ENCODE measurements at regions not wholly inside any gene's neighbourhood (a gene's known extent, or its start where the extent isn't known, plus 50 kb on each side); places are given as distances from the start of the nearest gene placed in this dataset.

- dilution Hi-C loops (cut with HindIII; ENCODE audit: low sequenced_read_pairs, unreplicated experiment): no loop called here
- intact Hi-C loops (cut with micrococcal nuclease): no loop called here
- ATAC-seq (ENCODE audit: low read depth) (no peak), DNase-seq (no peak)
- Histone ChIP-seq H3K4me1 (ENCODE audit: control insufficient read depth, insufficient read depth, low read length) (no peaks in the 10 kb centered on the region), H4K8ac (ENCODE audit: low read depth in 2 of 2, low read length in 2 of 2) (no peak overlapping the region), H3K79me1 (ENCODE audit: low read depth in 1 of 2, low read length in 2 of 2) (no peaks in the 10 kb centered on the region), H2AK5ac (ENCODE audit: low read depth, low read length) (no peak overlapping the region), H3K36me3 (ENCODE audit: control insufficient read depth, insufficient read depth, low read length) (no peaks in the 10 kb centered on the region), H4K5ac (ENCODE audit: low read depth, low read length) (no peak overlapping the region), H4K91ac (ENCODE audit: insufficient read depth, low read depth, low read length) (no peak overlapping the region), H3K27ac (ENCODE audit: insufficient read depth, low read length) (no peak overlapping the region), H3K27me3 (ENCODE audit: control insufficient read depth, insufficient read depth, low read length) (no peaks in the 10 kb centered on the region), H2BK5ac (ENCODE audit: low read depth, low read length, poor library complexity, severe bottlenecking) (no peak overlapping the region), H2AFZ (replicated peaks; ENCODE audit: low read length, poor library complexity) (no peak overlapping the region), H3K23ac (ENCODE audit: low read depth, low read length) (no peak overlapping the region), H2BK20ac (ENCODE audit: low read depth, low read length) (no peak overlapping the region), H3K9me1 (ENCODE audit: insufficient read depth, low read length) (no peaks in the 10 kb centered on the region), H3K9ac (ENCODE audit: low read depth, low read length) (no peak overlapping the region), H2AK9ac (replicated peaks; ENCODE audit: low read depth, low read length, poor library complexity) (no peak overlapping the region), H3K4ac (ENCODE audit: low read depth, low read length) (no peak overlapping the region), H4K20me1 (ENCODE audit: insufficient read depth, low read length) (no peaks in the 10 kb centered on the region), H3K4me2 (ENCODE audit: low read depth, low read length) (no peak overlapping the region), H3K56ac (ENCODE audit: extremely low read depth, insufficient read depth, low read length) (no peak overlapping the region), H3K9me3 (ENCODE audit: control insufficient read depth, insufficient read depth, low read length) (no peaks in the 10 kb centered on the region), H3K18ac (ENCODE audit: low read depth, low read length) (no peak overlapping the region), H2BK15ac (ENCODE audit: low read depth, low read length) (no peak overlapping the region), H2BK120ac (ENCODE audit: low read depth, low read length) (no peak overlapping the region), H3K14ac (replicated peaks; ENCODE audit: low read depth, low read length) (no peak overlapping the region), H3K4me3 (ENCODE audit: insufficient read depth, low read depth, low read length) (no peak overlapping the region)
- no TSS peak for BruUV-seq (replicated peaks)
- TF ChIP-seq FOS (IDR thresholded peaks at IDR 0.05; ENCODE audit: low read depth, low read length) (no peak), CHD1 (IDR thresholded peaks at IDR 0.05; ENCODE audit: low read depth, low read length) (no peak), RAD21 (IDR thresholded peaks at IDR 0.05; ENCODE audit: low read length) (no peak), ELK1 (IDR thresholded peaks at IDR 0.05; ENCODE audit: borderline replicate concordance, low read depth, low read length) (no peak), NFE2L2 (IDR thresholded peaks at IDR 0.05; ENCODE audit: low read depth, low read length) (no peak), CTCF (conservative IDR thresholded peaks at IDR 0.05; ENCODE audit: low read depth, low read length) (no peak), RFX5 (IDR thresholded peaks at IDR 0.05; ENCODE audit: low read depth, low read length) (no peak), MAFK (IDR thresholded peaks at IDR 0.05; ENCODE audit: low read depth, low read length) (no peak), SMC3 (IDR thresholded peaks at IDR 0.05; ENCODE audit: low read depth, low read length) (no peak), MXI1 (IDR thresholded peaks at IDR 0.05; ENCODE audit: borderline replicate concordance, low read depth, low read length) (no peak), POLR2A (IDR thresholded peaks at IDR 0.05; ENCODE audit: low read depth, low read length) (no peak), RCOR1 (IDR thresholded peaks at IDR 0.05; ENCODE audit: insufficient replicate concordance, low read length) (no peak), CEBPB (IDR thresholded peaks at IDR 0.05; ENCODE audit: low read depth, low read length) (no peak), USF2 (IDR thresholded peaks at IDR 0.05; ENCODE audit: low read depth, low read length) (no peak)
- in situ Hi-C loops (cut with MboI; ENCODE audit: low sequenced_read_pairs): no loop called here
- ChIA-PET CTCF (no interaction called here), POLR2A (ENCODE audit: unreplicated experiment) (no interaction called here)
- no CpG with 5 or more reads among the region's 2 CpGs for WGBS, 2 experiments (ENCODE audit: extremely low coverage in 2 of 2, insufficient read length in 1 of 2)
These were observed 369.9 kb upstream of the KCND2 start for GRCh38 chr7:119903085-119903484.

All from IMR-90 (cell line).